NB4 (cell line): ENCODE measurements at regions not wholly inside any gene's neighbourhood (a gene's known extent, or its start where the extent isn't known, plus 50 kb on each side); places are given as distances from the start of the nearest gene placed in this dataset.

Experiments used
- DNase-seq: peaks from one replicate; pipeline ENCODE4 v3.0.0; 2010; ENCODE audit warnings: low read depth
- H3K4me3 ChIP-seq: one replicate; pipeline ENCODE4 v1.5.1; 2011; ENCODE audit warnings: mild to moderate bottlenecking, low read depth, low read length, moderate library complexity
- CTCF ChIP-seq: IDR thresholded peaks from one replicate; pipeline ENCODE4 v1.5.1; 2012; ENCODE audit warnings: low read depth, low read length
- MAX ChIP-seq: IDR thresholded peaks from 2 replicates; pipeline ENCODE4 v1.6.1; 2011; ENCODE audit warnings: low read depth, low read length
- MYC ChIP-seq: IDR thresholded peaks from 2 replicates; pipeline ENCODE4 v1.6.1; 2011; ENCODE audit warnings: low read depth, low read length
- POLR2A ChIP-seq: IDR thresholded peaks from 2 replicates; pipeline ENCODE4 v1.6.1; 2011; ENCODE audit warnings: mild to moderate bottlenecking; ENCODE audit not compliant: insufficient read length; ENCODE audit errors: extremely low read depth

GRCh38 chr18:61948281-61948741, 55.5 kb upstream of the RNF152 start:
- DNase-seq: no peak
- no peak for TF ChIP-seq CTCF
- no peak for TF ChIP-seq POLR2A
- H3K4me3 ChIP-seq: no peak overlapping the region

GRCh38 chr18:61946449-61946848, 53.6 kb upstream of the RNF152 start:
- no peak for DNase-seq
- TF ChIP-seq POLR2A (no peak), MAX (no peak), CTCF (no peak), MYC (no peak)
- no peak overlapping the region for H3K4me3 ChIP-seq

- TF ChIP-seq MYC (no peak), POLR2A (no peak), MAX (no peak), CTCF (no peak)
- H3K4me3 ChIP-seq: no peak overlapping the region
- DNase-seq: no peak
These were observed 50.6 kb upstream of the RNF152 start for GRCh38 chr18:61943175-61943964.
